ENCODE measurements at regions not wholly inside any gene's neighbourhood (a gene's known extent, or its start where the extent isn't known, plus 50 kb on each side); places are given as distances from the start of the nearest gene placed in this dataset.

- DNase-seq (ENCODE audit: low read depth in 2 of 2): no peak
Measured at GRCh38 chrX:40316502-40316901, 218.7 kb upstream of the BCOR start.

- no peak for DNase-seq (ENCODE audit: low read depth in 2 of 2)
Measured at GRCh38 chrX:40314070-40314469, 216.3 kb upstream of the BCOR start.

DNA sequence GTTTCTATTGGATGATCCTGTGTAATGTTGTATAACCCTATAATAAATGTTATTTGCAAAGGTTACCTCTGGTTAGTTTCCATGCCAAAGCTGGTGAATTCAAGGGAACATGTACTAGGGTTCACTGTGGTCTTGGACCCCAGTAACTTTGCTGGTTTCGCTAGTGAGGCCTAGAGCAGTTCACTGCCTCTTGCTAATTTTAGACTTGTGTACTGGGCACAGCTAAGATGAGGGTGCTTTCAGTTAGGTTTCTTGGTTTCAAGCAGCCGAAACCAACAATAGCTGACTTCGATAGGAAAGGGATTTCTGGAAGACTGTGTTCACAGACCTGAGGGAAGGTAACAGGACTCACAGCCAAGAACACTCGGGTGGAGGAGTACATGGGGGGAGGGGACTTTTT, 215.5 kb upstream of the BCOR start:
- no peak for DNase-seq (ENCODE audit: low read depth in 2 of 2)

DNA sequence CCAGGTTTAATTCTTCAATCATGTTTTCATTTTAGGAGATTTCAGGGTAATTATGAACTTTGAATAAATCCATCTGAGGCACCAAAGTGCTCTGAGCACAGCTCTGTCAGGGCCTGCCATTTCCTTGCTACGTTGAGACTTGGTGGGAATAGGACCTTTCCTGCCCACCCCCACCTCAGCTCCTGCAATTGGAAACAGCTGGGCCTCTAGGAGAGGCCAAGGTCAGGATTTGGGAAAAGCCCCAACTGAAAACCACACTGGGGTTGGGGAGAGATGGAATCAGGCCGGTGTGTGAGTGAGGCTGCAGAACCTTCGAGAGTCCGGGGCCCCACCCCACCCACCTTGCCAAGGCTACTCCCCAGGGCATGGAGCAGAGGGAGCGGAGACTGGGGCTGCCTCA, 212.7 kb upstream of the BCOR start:
- no peak for DNase-seq (ENCODE audit: low read depth in 2 of 2)

GRCh38 chrX:40310016-40310415, 212.3 kb upstream of the BCOR start:
- no peak for DNase-seq (ENCODE audit: low read depth in 2 of 2)

DNA sequence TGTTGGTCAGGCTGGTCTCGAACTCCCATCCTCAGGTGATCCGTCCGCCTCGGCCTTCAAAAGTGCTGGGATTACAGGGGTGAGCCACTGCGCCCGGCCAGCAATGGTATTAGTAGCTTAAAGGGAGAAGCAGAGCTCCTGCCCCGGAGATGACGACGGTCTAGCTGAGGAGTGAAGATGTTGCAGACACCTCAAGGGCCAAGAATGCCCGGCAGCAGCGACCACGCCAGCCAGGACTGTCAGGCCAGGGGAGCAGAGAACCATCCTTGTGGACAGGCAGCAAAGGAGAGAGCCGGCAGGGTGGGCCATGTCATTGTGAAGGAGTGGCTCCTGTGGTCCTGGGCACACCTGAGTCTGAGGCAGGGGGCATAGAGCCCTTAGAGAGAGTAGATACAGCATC, 210.1 kb upstream of the BCOR start:
- DNase-seq (ENCODE audit: low read depth in 2 of 2): no peak

- DNase-seq (ENCODE audit: low read depth in 2 of 2): no peak
Measured at GRCh38 chrX:40304115-40304514, 206.4 kb upstream of the BCOR start.

- no peak for DNase-seq (ENCODE audit: low read depth in 2 of 2)
Measured at GRCh38 chrX:40303256-40304077, 205.7 kb upstream of the BCOR start.

DNA sequence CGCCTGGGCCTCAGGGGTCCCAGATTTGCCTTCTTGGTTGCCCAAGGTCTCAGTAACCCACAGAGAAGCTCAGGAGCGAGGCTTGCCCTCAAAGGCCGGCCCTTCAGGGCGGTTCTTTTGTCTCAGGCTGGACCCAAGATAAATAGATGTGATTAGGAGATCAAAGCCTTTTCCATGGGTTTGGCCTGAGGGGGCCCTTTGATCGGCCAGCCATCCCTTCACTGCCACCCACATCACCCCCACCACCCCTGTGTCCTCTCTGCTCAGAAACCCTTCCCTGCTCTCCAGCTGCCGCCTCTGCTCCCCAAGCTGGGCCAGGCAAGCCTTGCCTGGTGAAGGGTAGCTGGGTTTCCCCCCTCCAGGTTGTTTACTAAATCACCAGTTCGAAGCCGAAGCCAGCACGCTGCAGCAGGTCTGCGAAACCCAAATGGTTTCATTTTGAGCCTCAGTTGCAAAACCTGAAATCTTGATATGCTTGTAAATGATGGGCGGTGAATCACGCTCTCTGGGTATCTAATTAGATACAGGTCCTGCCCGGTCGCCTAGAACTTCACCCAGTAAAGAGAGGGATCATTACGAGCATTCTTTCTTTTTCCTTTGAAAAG, 202.6 kb upstream of the BCOR start:
- DNase-seq (ENCODE audit: low read depth in 2 of 2): no peak

- DNase-seq (ENCODE audit: low read depth in 2 of 2): no peak
Measured at GRCh38 chrX:40299641-40300046, 201.9 kb upstream of the BCOR start.

DNA sequence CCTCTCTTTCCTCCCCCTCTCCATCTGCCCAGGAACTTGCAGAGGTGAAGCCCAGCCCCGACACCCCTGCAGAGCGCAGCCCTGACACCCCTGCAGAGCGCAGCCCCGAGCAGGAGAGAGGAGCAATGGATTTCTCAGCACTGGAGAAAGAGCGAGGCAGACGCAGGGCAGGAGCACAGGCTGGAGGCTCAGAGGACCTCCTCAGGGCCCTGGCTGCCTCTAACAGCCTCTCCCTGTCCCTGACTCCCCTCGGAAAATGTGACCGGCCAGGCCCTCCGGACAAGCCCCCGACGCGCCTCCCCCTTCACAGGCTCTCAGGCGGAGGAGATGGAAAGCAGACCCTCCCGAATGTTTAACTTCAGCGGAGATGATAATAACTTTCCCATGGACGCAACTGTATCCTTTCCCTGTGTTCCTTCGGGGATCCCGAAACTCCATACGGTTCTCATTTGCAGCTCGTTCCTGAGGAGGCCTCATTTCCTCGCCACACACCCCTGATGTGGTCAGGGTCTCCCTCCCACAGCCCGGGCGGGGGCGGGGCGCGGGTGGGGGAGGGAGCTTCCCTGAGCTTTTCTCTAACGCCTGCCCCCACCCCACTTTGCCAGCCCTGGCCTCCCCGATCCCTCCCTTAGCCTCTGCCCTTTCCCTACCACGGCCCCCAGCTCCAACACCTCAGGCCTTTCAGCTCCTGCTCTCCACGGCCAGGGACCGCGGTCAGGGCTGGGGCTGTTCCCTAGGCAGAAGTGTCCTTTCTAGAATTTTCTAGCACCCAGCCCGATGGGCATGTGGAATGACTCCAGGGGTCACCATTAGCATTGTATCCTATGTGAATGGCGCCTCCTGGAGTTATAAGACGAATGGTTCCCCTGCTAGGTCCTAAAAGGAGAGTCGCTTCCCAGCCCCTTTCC, 201.1 kb upstream of the BCOR start:
- DNase-seq (ENCODE audit: low read depth in 2 of 2): no peak

DNA sequence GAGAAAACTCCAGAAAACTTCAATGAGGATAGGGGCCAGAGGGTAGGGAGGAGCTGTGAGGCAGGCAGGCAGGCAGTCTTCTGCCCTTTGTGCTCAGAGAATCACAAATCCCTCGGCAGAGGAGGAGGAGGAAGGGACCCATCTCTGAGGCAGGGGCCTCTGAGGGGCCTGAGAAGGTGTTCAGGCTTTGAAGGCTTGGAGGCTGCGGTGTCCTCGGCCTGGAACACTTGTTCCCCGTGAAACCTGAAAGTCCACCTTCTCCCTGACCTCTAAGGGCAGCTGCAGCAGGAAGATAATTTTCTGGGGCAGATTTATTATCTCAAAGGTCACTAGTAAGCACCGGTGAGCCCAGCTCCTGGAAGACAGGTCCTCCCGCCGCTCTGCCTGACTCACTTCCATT, 200.3 kb upstream of the BCOR start:
- no peak for DNase-seq (ENCODE audit: low read depth in 2 of 2)

- DNase-seq (ENCODE audit: low read depth in 2 of 2): no peak
Measured at GRCh38 chrX:40291553-40291952, 193.8 kb upstream of the BCOR start.

DNA sequence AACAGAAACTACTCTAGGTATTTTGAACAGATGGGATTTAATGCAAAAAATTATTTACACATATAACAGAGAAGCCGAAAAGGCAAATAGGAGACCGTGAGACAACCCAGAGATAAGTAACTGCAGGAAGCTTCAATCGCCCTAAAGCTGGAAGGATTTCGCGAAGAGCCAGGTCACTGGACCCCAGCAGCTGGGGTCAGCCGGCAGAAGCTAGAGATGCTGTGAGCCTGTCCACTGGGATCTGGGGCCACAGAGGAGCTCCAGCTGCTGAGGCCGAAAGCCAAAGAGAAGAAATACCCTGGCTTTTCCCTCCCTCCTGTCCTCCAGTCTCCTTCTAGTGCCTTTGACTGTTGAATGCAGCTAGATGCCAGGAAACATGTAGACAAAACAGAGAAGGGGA, 192.8 kb upstream of the BCOR start:
- DNase-seq (ENCODE audit: low read depth in 2 of 2): no peak

DNA sequence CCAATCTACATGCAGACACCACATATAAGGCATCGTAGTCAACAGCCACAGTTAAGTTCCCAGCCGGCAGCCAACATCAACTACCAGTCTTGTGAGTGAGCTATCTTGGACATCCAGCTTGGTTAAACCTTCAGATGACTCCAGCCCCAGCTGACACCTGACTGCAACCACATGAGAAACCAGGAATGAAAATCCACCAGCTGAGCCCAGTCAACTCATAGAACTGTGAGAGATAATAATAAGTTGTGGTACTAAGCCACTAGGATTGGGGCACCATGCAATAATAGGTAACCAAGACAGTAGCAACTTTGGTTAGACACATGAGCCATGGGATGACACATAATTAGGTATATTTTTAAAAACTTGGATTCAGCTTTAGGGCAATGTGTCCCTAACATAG, 188.1 kb upstream of the BCOR start:
- no peak for DNase-seq (ENCODE audit: low read depth in 2 of 2)

- DNase-seq (ENCODE audit: low read depth in 2 of 2): no peak
Measured at GRCh38 chrX:40284852-40285251, 187.1 kb upstream of the BCOR start.

- DNase-seq (ENCODE audit: low read depth in 2 of 2): no peak
Measured at GRCh38 chrX:40283981-40284380, 186.2 kb upstream of the BCOR start.

DNA sequence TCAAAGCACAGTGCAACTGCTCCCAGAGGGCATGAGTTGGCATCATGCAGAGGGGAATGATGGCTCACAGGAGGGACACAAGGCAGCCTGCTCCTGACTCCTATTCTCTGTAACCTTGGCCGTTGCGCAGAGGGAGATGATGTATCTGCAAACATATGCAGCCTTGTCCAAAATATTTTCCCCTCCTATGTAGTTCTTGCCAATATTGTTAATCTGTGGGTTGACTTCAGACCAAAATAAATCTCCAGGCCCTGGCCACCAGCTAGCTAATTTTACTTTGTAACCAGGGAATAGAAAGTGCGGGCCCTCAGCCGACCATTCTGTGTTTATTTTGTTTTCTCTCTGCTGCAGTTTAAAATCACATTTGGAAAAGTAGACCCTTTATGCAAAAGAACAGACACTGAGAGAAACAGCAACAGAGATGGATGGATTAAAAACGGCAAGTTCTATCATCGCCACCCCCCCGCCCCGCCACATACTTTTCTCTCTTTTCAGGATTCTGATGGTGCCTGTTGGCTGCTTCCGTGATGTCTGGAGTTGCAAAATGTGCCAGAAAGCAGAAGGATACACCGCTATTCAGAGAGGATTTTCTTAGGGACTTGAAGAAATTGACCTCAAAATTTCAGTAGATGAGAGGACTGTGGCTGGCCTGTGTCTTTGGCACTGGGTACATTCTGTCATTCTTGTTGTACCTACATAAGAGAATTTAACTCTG, 185.3 kb upstream of the BCOR start:
- no peak for DNase-seq (ENCODE audit: low read depth in 2 of 2)

DNA sequence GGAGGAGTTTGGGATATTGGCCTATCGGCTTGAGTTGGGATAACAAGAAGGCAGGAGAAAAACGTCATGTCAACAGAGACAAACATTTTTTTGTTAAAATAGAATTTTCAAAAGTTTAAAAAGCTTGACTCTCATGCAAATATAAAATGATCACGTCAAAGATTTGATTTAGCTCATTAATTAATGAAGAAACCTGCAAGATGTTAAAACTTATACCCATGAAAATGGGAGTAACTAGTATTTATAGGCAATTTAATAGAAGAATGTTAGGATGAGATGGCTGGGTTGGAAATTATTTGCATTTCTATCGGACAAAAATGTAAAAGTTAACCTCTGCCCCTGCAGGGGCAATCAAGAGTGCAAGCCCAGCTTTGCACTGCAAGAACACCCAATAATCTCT, 184.6 kb upstream of the BCOR start:
- no peak for DNase-seq (ENCODE audit: low read depth in 2 of 2)

DNA sequence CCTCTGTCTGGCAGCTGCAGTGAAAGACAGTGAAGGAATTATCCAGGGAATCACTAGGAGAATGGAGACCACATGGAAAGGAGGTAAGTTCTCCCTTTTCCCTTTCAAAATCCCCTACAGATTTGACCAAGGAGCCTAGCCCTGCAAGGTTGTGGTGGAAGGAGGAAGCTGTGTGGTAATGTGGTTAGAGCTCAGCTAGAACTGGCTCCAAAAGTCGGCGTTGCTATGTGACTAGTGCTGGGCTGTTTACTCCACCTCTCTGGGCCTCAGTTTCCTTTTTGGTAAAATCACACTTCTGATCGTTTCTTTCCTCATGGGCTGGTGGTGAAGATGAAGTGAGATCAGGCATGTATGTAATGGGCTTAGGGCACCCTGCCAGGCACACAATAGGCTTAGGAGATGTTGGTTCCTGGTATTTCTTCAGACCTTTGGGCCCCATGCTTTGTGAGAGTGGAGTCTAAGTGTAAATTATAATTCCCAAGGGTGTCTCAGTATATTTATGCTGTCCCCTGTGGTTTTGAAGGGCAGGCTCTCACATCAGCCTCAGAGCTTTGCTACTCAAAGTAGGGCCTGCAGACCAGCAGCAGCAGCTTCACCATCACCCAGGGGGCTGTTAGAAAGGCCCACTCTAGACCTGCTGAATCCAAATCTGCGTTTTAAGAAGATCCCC, 183.7 kb upstream of the BCOR start:
- no peak for DNase-seq (ENCODE audit: low read depth in 2 of 2)

- DNase-seq (ENCODE audit: low read depth in 2 of 2): no peak
Measured at GRCh38 chrX:40279762-40280161, 182.0 kb upstream of the BCOR start.

DNA sequence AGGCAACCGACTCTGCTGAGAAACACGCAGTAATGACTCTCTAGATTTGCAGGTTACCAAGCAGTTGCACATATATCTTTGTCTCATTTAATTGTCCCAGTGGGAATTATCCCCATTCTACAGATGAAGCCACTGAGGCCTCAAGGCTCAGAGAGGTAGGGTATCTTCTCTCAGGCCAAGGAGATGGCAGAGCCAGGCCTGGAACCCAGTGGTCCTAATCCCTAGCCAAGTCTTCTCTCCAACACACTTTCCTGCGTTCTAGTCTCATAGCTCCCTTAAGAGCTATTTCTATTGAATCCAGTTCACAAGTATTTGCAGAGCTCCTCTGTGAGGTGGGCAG, 181.3 kb upstream of the BCOR start:
- DNase-seq (ENCODE audit: low read depth in 2 of 2): no peak
